K562 (cell line): ENCODE measurements at regions not wholly inside any gene's neighbourhood (a gene's known extent, or its start where the extent isn't known, plus 50 kb on each side); places are given as distances from the start of the nearest gene placed in this dataset.

ENCODE experiments used
- ATAC-seq: fragments of 200-7000 bp; cut with Tn5 transposase; 3 replicates; pipeline ENCODE4 v1.9.1; 2020; ENCODE audit warnings: moderate library complexity
- BruUV-seq: library from RNA; stranded (reverse); fragments of 400-500 nt; replicated peaks from 2 replicates; lab custom pipeline; 2021; lab: Mats Ljungman, UMichigan
- CTCF ChIA-PET: fragments of 300-600 bp; formaldehyde crosslinking; extraction: SDS; loops from one replicate; lab custom pipeline; 2021; ENCODE audit warnings: low intra/inter-chr PET ratio; lab: Yijun Ruan, JAX
- POLR2A ChIA-PET: fragments of 300-600, 350-650 bp; sonication (Branson Sonifier 250); formaldehyde crosslinking; extraction: SDS; loops from one replicate; lab custom pipeline; 2021; ENCODE audit warnings: antibody characterized with exemption, inconsistent platforms; lab: Yijun Ruan, JAX
- DNase-seq, 4 experiments: peaks; one replicate each; pipeline versions ENCODE4 v3.0.0 to v3.0.0-alpha.2; 2011 to 2018; ENCODE audit warnings: low spot score in 3 of 4, mixed read lengths in 3 of 4; ENCODE audit errors: extremely low read depth in 1 of 4
- FAIRE-seq: peaks from 2 replicates; lab custom pipeline; 2011; peaks lifted over from hg19 to GRCh38; lab: Jason Lieb, UNC
- H2AFZ ChIP-seq: 2 replicates; pipeline ENCODE4 v1.6.0; 2011; ENCODE audit warnings: low read depth, low read length, control low read depth, inconsistent platforms
- H3K27ac ChIP-seq: fragments of 200-600 bp; 3 replicates; pipeline ENCODE4 v1.8.0; 2011; ENCODE audit warnings: low read depth, mild to moderate bottlenecking, control low read depth, inconsistent platforms, low read length, moderate library complexity, mixed read lengths; ENCODE audit errors: extremely low read depth
- H3K27me3 ChIP-seq, 2 experiments: fragments of 300-600 bp in 1 of 2; 2 replicates in 1 of 2; 3 replicates in 1 of 2; pipeline versions ENCODE4 v1.6.0 to v1.8.0; 2011; ENCODE audit warnings: inconsistent platforms in 2 of 2, low read length in 2 of 2, mild to moderate bottlenecking in 1 of 2, mixed read lengths in 1 of 2, moderate library complexity in 1 of 2; ENCODE audit not compliant: control insufficient read depth in 2 of 2, insufficient read depth in 2 of 2
- H3K36me3 ChIP-seq: fragments of 300-600 bp; 3 replicates; pipeline ENCODE4 v1.8.0; 2011; ENCODE audit warnings: mild to moderate bottlenecking, low read length, inconsistent platforms; ENCODE audit not compliant: control insufficient read depth, insufficient read depth
- H3K4me1 ChIP-seq, 2 experiments: fragments of 200-600 bp in 1 of 2; replicated peaks in 1 of 2; 2 replicates in 1 of 2; 3 replicates in 1 of 2; pipeline versions ENCODE4 v1.5.1 to v1.8.0; 2011; ENCODE audit warnings: inconsistent platforms in 2 of 2, low read length in 2 of 2, mild to moderate bottlenecking in 1 of 2, mixed read lengths in 1 of 2, moderate library complexity in 1 of 2; ENCODE audit not compliant: control insufficient read depth in 2 of 2, insufficient read depth in 2 of 2
- H3K4me2 ChIP-seq: 2 replicates; pipeline ENCODE4 v1.6.1; 2011; ENCODE audit warnings: low read length, control low read depth, inconsistent platforms, mixed read lengths; ENCODE audit not compliant: insufficient read depth
- H3K4me3 ChIP-seq: fragments of 200-600 bp; sonication (generic), shearing (Covaris generic); 2 replicates; pipeline ENCODE4 v1.5.1; 2016; ENCODE audit warnings: control low read depth, inconsistent platforms
- H3K79me2 ChIP-seq: fragments of 200-600 bp; 3 replicates; pipeline ENCODE4 v1.8.0; 2011; ENCODE audit warnings: low read length, inconsistent platforms; ENCODE audit not compliant: control insufficient read depth, insufficient read depth
- H3K9ac ChIP-seq, 2 experiments: 2 replicates each; pipeline versions ENCODE4 v1.6.0 to v1.6.1; 2011; ENCODE audit warnings: low read depth in 2 of 2, low read length in 2 of 2, control low read depth in 1 of 2, inconsistent platforms in 1 of 2, mild to moderate bottlenecking in 1 of 2, mixed read lengths in 1 of 2; ENCODE audit not compliant: insufficient read depth in 1 of 2
- H3K9me1 ChIP-seq: one replicate; pipeline ENCODE4 v1.6.0; 2011; ENCODE audit warnings: inconsistent platforms, mild to moderate bottlenecking, low read length, moderate library complexity; ENCODE audit not compliant: control insufficient read depth, insufficient read depth
- H3K9me3 ChIP-seq: replicated peaks from 2 replicates; pipeline ENCODE4 v1.5.1; 2011; ENCODE audit warnings: low read depth, low read length, inconsistent platforms; ENCODE audit not compliant: control insufficient read depth, insufficient read depth
- H4K20me1 ChIP-seq: replicated peaks from 2 replicates; pipeline ENCODE4 v1.6.1; 2011; ENCODE audit warnings: low read length, inconsistent platforms, mixed read lengths; ENCODE audit not compliant: control insufficient read depth, insufficient read depth
- BMI1 ChIP-seq: fragments of 150-350 bp; IDR thresholded peaks from 2 replicates; pipeline ENCODE4 v1.6.1; 2014; ENCODE audit warnings: low read length
- CHAMP1 ChIP-seq: fragments of 450-650 bp; IDR thresholded peaks from 2 replicates; pipeline ENCODE4 v1.6.1; 2016; ENCODE audit warnings: mild to moderate bottlenecking
- EHMT2 ChIP-seq: fragments of 450-650 bp; IDR thresholded peaks from 2 replicates; pipeline ENCODE4 v1.6.1; 2018; ENCODE audit warnings: antibody characterized with exemption
- FOXM1 ChIP-seq, 2 experiments: fragments of 450-650 bp in 1 of 2; sonication (generic) in 1 of 2; formaldehyde crosslinking in 1 of 2; IDR thresholded peaks; 2 replicates each; pipeline versions ENCODE4 v1.6.1 to v1.9.0; 2017 to 2022; ENCODE audit warnings: low read depth in 2 of 2, mild to moderate bottlenecking in 2 of 2, missing genetic modification reagents in 1 of 2, moderate library complexity in 1 of 2
- KLF16 ChIP-seq: IDR thresholded peaks from 2 replicates; pipeline ENCODE4 v1.6.1; 2016; ENCODE audit warnings: antibody characterized with exemption
- MAFF ChIP-seq: IDR thresholded peaks from 2 replicates; pipeline ENCODE4 v1.6.1; 2012; ENCODE audit warnings: low read length, improper control_type of control experiment
- SAFB ChIP-seq: fragments of 200-400 bp; formaldehyde crosslinking; IDR thresholded peaks from 2 replicates; pipeline ENCODE4 v1.6.1; 2017; ENCODE audit warnings: low read depth, low read length, borderline replicate concordance
- SRSF7 ChIP-seq: fragments of 200-400 bp; formaldehyde crosslinking; optimal IDR thresholded peaks from 2 replicates; pipeline ENCODE3; 2017; ENCODE audit warnings: mild to moderate bottlenecking, low read depth, low read length
- TAF7 ChIP-seq: fragments of 450-650 bp; IDR thresholded peaks from 2 replicates; pipeline ENCODE4 v1.6.1; 2016; ENCODE audit warnings: missing genetic modification characterization, missing compliant biosample characterization
- ZBTB12 ChIP-seq: fragments of 250-450 bp; sonication (Bioruptor Pico); IDR thresholded peaks from 2 replicates; pipeline ENCODE4 v1.4.0; 2020
- ZBTB34 ChIP-seq: fragments of 250-450 bp; sonication (Bioruptor Pico); IDR thresholded peaks from 2 replicates; pipeline ENCODE4 v1.8.0; 2021; ENCODE audit warnings: mild to moderate bottlenecking, moderate library complexity
- ZNF354B ChIP-seq: fragments of 250-450 bp; sonication (Bioruptor Pico); IDR thresholded peaks from 2 replicates; pipeline ENCODE4 v1.4.0; 2020
- ZNF644 ChIP-seq: fragments of 200-800 bp; sonication (Bioruptor generic); IDR thresholded peaks from 2 replicates; pipeline ENCODE4 v1.6.1; 2016; ENCODE audit warnings: low read depth, missing genetic modification characterization, missing compliant biosample characterization
- WGBS: fragments of 100-300 bp; shearing (Covaris generic); methylation state at CpG from one replicate; pipeline ENCODE4 v1.1.6; 2016; ENCODE audit warnings: low coverage, mixed read lengths; ENCODE audit not compliant: insufficient coverage; ENCODE audit errors: missing lambda C conversion rate; 5-methylcytosine and 5-hydroxymethylcytosine counted together
- in situ Hi-C: fragments of 300-500 bp; cut with MboI; formaldehyde crosslinking; loops from 4 replicates; pipeline ENCODE4 v1.15.0; 2018; ENCODE audit warnings: inconsistent platforms, mixed read lengths
- intact Hi-C: fragments of 100-400 bp; cut with micrococcal nuclease; formaldehyde crosslinking; loops from 2 replicates; pipeline ENCODE4 v1.14.2; 2022

GRCh38 chr13:79051472-79051871 lies 354.6 kb downstream of the RBM26 start:
- Histone ChIP-seq H3K36me3 (no peaks in the 10 kb centered on the region), H3K9me3 (no peaks in the 10 kb centered on the region), H3K27me3 (no peaks in the 10 kb centered on the region), H4K20me1 (no peaks in the 10 kb centered on the region), H3K79me2 (no peaks in the 10 kb centered on the region), H3K4me3 (no peak overlapping the region), H3K4me2 (no peak overlapping the region), H3K9ac (no peak overlapping the region), H2AFZ (no peak overlapping the region), H3K4me1 (no peaks in the 10 kb centered on the region), H3K27ac (no peak overlapping the region), H3K9me1 (no peaks in the 10 kb centered on the region)
- POLR2A ChIA-PET, result no interaction called here
- ATAC-seq (no peak), DNase-seq (no peak), FAIRE-seq (no peak)
- in situ Hi-C loops (no loop called here), intact Hi-C loops (no loop called here)
- no peak for TF ChIP-seq ZBTB12
- no peak for TF ChIP-seq ZNF354B
- WGBS, result 0% methylated on average over 1 of the region's 1 CpG
- BruUV-seq, result no TSS peak
- CTCF ChIA-PET, result no interaction called here

GRCh38 chr13:79044415-79044814 lies 361.6 kb downstream of the RBM26 start:
- WGBS, result 4% methylated on average over 3 of the region's 3 CpGs
- no peak overlapping the region for H3K27ac ChIP-seq
- BruUV-seq, result no TSS peak
- H3K36me3 ChIP-seq, result no peaks in the 10 kb centered on the region
- intact Hi-C loops (no loop called here), in situ Hi-C loops (no loop called here)
- no peaks in the 10 kb centered on the region for H4K20me1 ChIP-seq
- DNase-seq (no peak), ATAC-seq (no peak), FAIRE-seq (no peak)
- H2AFZ ChIP-seq, result no peak overlapping the region
- no peaks in the 10 kb centered on the region for H3K27me3 ChIP-seq
- no peaks in the 10 kb centered on the region for H3K9me3 ChIP-seq
- no peak overlapping the region for H3K9ac ChIP-seq
- ChIA-PET POLR2A (no interaction called here), CTCF (no interaction called here)
- H3K9me1 ChIP-seq, result no peaks in the 10 kb centered on the region
- H3K4me2 ChIP-seq, result no peak overlapping the region
- H3K4me3 ChIP-seq, result no peak overlapping the region
- no peaks in the 10 kb centered on the region for H3K79me2 ChIP-seq
- H3K4me1 ChIP-seq, result no peaks in the 10 kb centered on the region
- TF ChIP-seq BMI1 (no peak), ZNF644 (no peak), KLF16 (no peak), TAF7 (tag) (no peak), MAFF (no peak), FOXM1 (IDR thresholded peaks at IDR 0.05; ENCODE audit: low read depth) (no peak), FOXM1 (CRISPR knock-in tag; IDR thresholded peaks at IDR 0.05; ENCODE audit: low read depth) (no peak), EHMT2 (no peak), SRSF7 (no peak), CHAMP1 (no peak), ZBTB34 (CRISPR knock-in tag) (no peak), SAFB (no peak)
